Activated effector memory CD4-positive, alpha-beta T cell treated with Interleukin-2 at 50 U/mL for 16 hours (primary cell): ENCODE measurements at regions not wholly inside any gene's neighbourhood (a gene's known extent, or its start where the extent isn't known, plus 50 kb on each side); places are given as distances from the start of the nearest gene placed in this dataset.

Source experiments
- DNase-seq: peaks from one replicate; pipeline ENCODE4 v3.0.0-alpha.2; 2020

DNA sequence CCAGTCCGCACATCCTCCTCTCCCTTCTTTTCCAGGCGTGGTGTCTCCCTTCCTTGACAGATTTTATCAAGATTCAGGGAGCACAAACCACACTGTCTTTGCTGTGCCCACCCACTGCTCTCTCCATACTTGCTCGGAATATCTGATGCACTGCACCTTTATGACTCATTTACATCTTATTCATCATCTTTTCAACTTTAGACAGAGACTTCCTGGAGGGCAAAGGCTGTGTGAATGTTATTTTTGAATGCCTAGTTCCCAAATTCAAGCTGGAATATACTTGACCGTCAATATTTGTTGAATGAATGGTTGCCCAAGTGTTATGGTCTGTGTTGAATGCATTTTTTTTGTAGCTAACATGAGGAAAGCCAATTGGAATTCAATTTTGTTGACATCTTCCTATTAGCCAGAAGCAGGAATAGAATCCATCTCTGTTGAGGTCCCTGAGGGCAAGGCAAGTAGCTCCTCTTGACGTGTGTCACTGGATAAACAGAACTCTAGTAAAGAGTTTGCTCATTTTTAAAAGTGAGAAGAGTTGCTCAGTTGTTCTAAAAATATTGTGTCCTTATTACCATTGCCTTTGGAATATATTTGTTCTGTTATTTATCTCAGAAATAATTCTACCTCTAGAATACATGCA, 95.0 kb downstream of the KLF6 start:
- no peak for DNase-seq

DNA sequence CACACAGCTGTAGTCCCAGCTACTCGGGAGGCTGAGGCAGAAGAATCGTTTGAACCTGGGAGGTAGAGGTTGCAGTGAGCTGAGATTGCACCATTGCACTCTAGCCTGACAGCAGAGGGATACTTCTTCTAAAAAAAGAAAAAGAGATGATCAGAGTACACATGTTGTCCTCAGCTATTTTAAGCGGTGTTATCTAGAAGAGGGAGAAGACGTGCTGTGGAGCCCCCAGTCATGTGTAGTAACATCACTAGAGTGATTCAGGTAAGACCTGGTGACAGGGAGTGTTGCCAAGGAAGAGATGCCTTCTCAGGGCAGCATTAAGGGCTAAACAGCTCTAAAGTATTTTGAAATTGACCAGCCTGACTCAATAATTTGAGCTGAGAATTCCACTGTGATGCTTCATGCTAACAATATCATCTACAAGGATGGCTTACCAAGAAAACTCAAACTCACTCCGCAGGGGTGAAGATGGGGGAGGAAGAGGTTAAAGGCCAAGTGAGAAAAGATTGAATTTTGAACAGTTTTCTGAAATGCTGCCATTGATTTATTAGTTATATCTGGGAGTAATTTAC, 97.4 kb downstream of the KLF6 start:
- DNase-seq = no peak

DNA sequence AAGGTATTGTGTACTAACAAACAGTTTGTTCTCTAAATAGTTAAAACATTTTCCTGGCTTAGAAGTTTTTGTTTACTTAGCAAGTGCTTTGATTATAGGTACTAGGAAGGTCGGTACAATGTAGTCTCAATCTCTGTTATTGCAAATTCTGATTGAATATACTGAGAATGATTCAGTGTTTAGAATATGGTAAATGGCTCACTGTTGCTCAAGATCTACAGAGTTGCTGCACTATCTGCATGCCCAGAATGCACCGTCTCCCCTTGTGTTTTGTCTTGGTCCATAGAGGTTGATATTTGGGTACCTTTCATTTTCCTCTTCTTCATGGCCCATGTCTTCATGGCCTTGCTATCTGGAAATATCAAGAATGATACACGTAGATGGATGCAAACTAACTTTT, 99.6 kb downstream of the KLF6 start:
- DNase-seq = no peak

DNA sequence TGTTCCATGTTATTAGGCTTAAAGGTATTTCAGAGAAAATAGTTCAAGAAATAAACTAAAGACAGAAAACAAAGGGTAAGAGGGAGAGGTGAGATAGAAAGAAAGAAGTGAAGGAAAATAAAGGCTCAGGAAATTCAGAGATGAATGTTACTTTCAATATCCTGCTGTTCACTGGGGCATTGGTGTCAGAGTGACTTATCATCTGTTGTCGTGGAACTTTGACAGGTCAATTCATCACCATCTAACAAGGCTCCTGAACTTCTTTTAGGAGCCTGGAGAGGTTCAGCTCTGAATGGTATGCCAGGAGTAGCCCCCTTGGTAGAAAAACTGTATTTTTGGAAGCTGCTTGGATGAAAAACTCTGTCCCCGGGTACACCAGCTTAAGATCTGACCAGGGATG, 100.1 kb downstream of the KLF6 start:
- DNase-seq = no peak

DNA sequence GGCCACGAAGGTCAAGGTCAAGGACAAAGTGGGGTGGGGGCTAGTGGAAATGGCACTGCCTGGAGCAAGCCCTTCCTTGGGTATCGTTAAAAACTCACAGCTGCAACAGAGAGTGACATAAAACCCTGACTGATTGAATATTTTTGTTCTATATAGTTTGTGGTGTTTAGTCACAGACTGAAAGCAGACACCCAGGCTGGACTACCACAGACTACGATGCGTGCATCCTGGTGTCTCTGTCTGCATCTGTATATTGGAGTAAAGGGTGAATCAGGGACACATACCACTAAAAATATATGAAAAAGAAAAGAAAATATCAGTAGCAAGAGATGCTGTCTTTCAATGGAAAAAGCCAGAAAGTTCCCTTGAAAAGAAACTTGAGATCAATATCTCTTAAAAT, 101.4 kb downstream of the KLF6 start:
- no peak for DNase-seq

DNA sequence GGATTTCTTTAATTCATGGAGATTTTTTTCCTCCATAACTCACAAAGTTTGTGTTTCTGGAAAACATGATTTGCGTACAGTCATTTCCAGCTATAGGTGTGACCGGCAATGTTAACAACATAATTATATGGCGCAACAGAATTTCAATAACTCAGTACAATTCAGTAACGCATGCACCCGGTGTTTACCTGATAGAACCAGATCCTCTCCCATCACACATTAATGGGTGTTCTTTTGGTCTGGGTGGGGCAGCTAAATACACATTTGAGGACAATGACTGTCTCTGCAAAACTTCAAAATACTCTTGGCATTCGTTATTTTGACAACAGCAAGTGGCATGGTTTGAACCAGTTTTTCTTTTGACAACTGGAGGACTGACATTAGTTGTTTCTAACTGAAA, 102.3 kb downstream of the KLF6 start:
- DNase-seq = no peak

DNA sequence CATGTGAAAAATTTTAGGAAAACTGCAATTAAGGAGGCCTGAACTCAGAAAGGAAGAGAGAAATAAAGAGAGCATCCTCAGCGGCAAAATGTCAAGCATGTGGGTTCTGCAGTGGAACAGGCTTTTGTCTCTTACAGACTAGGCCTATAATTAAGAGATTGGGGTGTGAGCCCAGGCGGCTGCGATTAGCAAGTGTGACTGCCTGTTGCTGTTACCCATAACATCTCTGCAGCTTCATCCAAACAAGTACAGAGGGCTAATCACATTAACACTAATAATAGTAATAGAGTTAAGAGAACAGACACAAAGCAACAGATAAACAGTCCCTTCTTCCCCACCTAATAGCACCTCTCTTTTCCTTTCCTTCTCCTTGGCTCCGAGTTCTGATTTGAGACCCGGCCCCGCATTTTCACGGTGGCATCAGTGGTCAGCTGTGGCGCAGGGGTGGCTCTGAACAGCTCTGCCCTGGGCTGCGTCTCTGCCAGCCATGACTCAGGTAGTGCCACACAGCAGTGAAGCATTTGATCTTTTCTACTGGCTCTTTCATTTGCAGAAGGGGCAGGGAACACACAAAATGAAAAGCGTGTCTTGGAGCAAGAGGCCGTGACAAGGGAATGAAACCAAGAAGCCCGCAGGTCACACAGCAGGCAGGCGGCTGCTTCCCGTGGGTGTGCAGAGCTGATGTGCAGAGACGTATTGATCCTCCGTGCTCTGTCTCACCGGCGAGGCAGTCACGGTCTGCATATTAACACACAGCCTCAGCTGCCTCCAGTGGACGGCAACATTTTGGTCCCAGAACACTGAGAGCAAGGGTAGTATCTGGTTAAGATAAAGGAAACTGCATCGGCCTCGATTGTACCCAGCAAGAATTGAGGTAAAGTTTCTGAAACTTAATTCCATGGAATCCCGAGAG, 103.1 kb downstream of the KLF6 start:
- DNase-seq = no peak

DNA sequence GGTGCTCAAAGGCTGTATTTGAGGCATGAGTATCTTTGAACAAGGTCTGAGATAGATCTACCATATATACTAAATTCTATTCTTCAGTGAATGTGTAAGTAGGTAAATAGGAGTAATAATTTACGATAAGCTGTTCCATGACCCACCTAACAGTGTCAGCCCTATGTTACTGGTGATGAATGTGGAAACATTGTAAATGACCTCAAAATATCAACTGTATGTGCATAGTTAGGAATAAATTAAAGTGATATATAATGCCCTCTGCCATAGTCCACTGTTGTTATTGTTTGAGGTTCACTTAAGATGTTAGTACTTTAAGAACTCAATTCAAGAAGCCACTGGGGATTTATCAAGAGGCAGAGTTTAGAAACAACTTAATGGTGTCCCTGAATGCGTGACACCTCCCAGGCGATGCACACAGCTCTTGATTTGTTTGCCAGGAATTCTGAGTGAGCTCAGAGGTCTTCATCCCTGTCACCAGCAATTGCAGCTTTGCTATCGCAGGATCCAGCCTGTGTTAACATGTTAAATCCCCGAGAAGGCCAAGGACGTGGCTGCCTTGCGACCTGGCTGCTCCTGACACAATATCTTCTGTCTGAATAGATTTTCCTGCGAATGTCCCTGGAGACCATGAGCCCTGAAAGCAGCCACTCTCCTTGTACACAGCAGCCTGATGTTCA, 104.9 kb downstream of the KLF6 start:
- no peak for DNase-seq

DNA sequence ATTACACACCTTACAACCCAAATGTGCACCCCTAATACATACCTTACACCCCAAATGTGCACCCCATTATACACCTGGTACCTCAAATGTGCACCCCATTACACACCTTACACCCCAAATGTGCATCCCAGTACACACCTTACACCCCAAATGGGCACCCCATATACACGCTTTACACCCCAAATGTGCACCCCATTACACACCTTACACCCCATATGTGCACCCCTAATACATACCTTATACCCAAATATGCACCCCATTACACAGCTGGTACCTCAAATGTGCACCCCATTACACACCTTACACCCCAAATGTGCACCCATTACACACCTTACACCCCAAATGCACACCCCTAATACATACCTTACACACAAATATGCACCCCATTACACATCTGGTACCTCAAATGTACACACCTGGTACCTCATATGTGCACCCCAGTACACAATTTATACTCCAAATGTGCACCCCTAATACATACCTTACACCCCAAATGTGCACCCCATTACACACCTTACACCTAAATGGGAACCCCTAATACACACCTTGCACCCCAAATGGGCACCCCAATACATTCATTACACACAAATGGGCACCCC, 106.3 kb downstream of the KLF6 start:
- no peak for DNase-seq

DNA sequence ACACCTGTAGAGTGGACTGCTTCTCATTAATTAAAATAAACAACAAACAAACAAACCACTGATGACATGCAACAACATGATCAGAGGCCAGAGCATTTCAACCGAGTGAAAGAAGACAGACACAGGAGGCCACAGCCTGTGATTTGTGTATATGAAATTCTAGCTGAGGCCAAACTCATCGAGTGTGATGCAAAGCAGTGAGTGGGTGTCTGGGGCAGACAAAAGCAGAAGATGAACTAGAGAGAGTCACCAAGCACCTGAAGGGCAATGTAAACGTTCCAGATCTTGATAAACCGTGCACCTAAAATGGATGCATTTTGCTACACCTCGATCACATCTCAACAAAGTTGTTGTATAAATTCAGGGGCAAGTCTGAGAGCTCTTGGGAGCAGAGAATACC, 108.4 kb downstream of the KLF6 start:
- DNase-seq = no peak

DNA sequence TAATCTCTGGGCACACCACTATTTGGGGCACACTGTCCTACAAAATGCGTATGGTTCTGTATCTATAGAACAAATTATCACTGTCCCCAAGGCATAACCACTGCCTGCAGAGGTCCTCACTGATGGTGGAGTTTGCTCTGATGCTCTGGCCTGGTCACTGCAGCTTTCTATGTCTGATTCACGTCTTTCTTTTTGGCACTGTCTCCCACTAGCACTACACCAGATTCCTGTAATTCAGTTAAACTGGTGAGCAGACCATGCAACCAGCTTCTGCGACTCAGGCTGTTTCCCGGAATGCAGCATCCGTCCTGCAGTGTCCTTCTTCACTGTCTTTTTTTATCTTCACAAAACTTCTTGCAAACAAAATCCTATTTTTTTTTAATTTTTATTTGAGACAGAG, 112.8 kb downstream of the KLF6 start:
- DNase-seq = no peak

DNA sequence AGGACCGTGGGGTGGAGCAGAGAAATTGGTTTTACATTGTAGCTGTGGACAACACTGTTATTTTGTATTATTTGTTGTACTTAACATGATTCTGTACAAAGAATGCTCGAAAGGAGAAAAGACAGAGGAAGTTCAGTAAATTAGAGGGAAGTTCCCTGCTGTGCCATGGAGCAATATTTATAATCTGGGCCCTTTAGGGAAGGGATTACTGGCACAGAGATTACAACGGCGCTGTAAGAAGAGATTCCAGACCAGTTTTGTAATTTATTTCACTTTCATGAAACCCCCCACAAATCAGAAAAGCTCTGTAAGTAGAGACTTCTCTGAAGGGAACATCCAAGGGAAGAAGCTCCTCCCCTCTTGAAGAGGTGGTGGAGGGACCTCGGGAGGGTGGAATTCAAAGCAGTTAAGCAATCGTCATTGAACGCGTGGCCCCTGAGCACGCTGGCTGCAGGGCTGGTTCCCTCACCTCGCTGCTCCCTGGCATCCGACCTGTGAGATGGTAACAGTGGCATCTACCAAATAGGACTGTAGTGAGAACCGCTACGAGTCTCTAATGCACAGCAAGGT, 113.5 kb downstream of the KLF6 start:
- DNase-seq = no peak

DNA sequence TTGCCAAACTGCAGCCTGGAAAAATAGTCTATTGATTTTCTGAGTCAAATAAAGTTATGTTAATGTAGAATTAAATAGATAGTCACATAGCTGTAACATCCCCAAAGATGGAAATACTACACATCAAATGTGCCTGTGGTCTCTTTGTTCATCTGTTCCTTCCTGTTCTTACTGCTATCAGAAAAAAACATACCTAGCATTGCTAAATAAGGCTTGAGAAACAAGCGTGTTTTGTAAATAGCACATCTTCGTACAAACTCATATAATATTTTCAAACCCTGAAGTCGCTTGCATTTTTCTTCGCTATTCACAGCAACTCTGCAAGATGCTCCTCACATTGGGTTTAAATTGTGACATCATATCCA, 116.1 kb downstream of the KLF6 start:
- no peak for DNase-seq

DNA sequence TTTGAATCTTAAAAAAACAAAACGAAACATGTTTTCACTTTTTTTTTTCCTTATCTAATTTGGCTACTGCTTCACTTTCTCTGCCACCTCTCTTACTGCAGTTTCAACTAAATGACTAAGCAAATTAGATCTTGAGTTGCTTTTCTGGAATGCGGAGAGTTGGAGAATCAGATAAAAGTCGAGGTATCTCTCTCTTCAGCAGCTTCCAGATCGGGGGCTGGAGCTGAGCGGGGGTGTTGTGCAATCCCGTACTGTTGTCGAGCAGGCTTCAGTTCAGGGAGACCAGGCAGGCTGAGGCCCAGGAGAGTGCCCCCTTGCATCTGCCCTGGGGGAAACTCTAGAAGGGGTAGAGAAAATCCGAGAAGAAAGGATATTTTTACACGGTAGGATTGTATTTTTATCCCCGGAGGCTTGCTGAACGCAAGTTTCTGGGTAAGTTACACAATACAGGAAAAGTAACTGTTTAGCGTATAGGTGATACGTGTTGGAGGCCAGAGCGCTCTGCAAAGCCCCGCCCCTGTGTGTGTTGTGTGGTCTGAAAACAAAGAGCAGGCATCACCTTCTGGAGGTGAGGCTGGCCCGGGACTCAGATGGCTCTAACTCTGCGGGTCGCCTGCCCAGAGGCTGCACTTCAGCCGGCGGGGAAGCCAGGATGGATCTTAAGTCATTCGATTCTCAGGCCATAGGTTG, 116.6 kb downstream of the KLF6 start:
- peak; percentile 66 for DNase-seq

DNA sequence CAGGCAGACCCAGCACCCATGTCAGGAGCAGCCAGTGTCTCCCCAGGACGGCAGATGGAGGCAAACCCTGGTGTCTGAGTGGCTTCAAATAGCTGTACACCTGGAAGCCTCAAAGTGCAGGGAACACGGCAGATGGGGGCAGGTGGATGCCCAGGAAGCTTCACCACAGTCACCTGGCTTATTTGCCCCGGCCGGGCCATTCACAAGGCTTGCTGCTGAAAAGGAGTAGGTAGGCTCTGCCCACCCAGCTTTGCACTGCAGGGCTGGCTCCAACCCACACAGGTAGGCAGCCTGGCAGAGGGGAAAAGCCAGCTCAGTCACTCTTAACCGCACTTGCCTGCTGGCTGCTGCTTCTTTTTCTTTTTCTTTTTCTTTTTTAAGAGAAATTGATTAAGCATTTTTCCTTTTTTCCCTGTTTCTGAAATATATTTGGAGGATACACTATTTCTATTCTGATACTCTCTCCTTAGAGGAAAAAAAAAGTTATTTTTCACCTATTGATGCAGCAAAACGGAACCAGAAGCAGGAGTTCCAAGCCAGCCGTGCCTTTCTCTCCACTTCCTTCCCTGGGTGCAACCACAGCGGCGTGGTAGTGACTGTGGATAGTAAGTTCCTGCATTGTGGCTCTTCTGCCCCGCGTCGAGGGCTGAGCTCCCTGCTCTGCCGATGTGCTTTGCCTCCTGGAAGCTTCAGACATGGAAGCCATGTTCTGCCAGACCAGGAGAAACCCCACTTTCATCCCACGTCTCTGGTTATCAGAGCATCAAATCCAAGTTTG, 118.3 kb downstream of the KLF6 start:
- DNase-seq = peak; percentile 25

DNA sequence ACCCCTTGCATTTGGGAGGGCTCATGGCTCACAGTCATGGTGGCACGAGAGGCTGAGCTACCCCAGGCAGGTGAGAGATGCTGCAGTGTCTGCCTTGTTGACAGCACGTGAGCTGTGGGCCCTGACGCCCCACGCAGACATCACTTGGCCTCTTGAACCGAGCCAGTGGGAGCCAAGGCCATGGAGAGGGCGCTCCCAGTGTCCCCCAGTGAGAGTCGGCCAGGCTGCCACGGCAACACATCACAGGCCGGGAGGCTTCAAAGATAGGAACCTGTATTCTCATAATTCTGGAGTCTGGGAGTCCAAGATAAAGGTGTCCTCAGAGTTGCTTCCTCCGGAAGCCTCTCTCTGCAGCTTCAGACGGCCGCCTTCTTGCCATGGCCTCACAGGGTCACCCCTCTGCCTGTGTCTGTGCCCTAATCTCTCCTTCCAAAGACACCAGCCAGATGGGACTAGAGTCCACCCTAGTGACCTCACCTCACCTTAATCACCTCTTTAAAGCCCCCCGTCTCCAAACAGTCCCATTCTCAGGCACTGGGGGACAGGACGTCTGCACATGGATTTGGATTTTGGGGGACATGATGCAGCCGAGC, 119.6 kb downstream of the KLF6 start:
- no peak for DNase-seq

DNA sequence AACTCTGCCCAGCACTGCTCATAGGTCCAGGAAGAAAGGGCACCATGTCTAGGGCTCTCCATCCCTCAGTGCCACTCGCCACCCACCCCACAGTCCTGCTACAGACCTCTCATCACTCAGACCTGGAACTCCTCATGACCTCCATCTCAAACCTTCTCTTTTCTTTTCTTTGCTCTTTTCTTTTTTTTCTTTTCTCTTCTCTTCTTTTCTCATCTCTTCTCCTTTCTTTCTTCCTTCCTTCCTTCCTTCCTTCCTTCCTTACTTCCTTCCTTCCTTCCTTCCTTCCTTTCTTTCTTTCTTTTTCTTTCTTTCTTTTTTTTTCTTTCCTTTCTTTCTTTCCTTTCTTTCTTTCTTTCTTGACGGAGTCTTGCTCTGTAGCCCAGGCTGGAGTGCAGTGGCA, 122.2 kb downstream of the KLF6 start:
- no peak for DNase-seq

DNA sequence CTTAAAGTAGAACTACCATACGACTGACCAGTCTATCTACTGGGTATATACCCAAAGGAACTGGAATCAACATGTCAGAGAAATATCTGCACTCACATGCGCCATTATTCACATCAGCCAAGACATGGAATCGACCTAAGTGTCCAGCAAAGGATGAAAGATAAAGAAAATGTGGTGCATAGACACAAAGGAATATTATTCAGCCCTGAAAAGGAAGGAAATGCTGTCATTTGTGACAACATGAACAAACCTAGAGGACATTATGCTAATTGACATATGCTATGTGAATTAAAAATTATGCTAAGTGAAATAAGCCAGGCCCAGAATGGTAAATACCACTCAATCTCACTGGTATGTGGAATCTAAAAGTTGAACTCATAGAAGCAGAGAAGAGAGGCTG, 123.7 kb downstream of the KLF6 start:
- no peak for DNase-seq

DNA sequence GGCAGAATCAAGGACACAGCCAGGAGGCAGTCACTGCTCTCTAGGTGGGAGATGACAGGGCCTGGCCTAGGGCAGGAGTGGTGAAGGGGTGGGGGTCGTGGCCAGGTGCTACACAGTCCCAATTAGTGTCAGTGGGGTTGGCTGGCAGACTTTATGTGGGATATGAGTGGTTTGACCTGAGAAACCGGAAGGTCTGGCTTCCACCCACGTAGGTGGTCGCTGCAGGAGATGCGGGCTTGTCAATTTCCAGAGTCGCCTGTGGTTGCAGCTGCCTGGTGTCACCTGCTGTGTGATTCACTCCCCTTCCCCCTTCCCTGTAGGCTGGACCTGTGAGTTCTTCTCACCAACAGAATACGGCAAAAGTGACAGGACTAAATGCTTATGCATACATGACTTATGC, 124.3 kb downstream of the KLF6 start:
- DNase-seq = no peak

DNA sequence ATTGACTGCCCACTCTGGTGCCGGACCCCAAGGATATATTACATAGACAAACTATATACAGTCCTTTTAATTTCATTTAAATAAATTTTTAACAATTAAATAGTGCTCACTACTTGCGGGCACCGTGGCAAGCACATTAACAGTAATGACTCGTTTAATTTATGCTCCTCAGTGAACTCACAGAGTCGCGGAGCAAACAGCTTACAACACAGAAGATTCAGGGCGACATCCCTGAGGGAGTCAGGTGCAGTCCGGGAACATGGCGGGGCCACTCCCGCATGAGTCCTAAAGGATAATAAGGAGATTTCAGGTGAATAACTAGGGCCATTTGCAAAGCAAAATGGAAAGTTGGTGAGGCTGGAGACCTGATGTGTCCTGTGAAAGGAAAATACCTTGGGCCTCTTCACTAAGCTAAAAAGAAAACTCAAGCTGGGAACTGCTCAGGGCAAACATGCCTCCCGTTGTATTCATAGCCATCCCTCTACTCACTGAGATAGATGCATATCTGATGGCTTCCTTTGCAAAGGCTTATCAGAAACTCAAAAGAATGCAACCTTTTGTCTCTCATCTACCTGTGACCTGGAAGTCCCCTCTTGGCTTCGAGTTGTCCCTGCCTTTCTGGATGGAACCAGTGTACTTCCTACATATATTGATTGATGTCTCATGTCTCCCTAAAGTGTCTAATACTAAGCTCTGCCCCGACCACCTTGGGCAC, 125.6 kb downstream of the KLF6 start:
- DNase-seq = no peak
